ENCODE measurements at regions not wholly inside any gene's neighbourhood (a gene's known extent, or its start where the extent isn't known, plus 50 kb on each side); places are given as distances from the start of the nearest gene placed in this dataset.

- WGBS, 2 donors (ENCODE audit: low coverage in 1 of 2), result 0 to 10% methylated on average over 7 to 10 of the region's 10 CpGs
- intact Hi-C loops (cut with DNase I; ENCODE audit: low total_unique reads), result no loop called here
- peak; percentile 25 for DNase-seq
These were observed 304.7 kb downstream of the FBXO15 start for GRCh38 chr18:73842795-73843394.

GRCh38 chr18:73841661-73842060 is 306.0 kb downstream of the FBXO15 start:
- peaks cover 3% of the 10 kb centered on the region for H3K27me3 ChIP-seq
- no peak for DNase-seq
- H3K4me1 ChIP-seq, result peaks cover 0 to 4% (median 0%) of the 10 kb centered on the region in 4 donors
- H3K27ac ChIP-seq, result no peak overlapping the region
- no peaks in the 10 kb centered on the region for H3K36me3 ChIP-seq
- no peak overlapping the region for H3K4me3 ChIP-seq
- intact Hi-C loops (cut with DNase I; ENCODE audit: low total_unique reads) (no loop called here), in situ Hi-C loops (cut with MboI; ENCODE audit: low pct_ligation_motif_present in 1 of 4, low pct_unique_long_range_greater_than_20kb in 1 of 4, low sequenced_read_pairs in 3 of 4) (loop anchor here (25.0 kb wide), 2 partner anchors 96 to 1079 kb away; no protein-coding TSS in a partner anchor)
- WGBS, 2 donors (ENCODE audit: low coverage in 1 of 2), result 71 to 73% methylated on average over 1 of the region's 1 CpG
- TF ChIP-seq EP300 (IDR thresholded peaks at IDR 0.05; ENCODE audit: low read depth) (no peak), POLR2A (IDR thresholded peaks at IDR 0.05) (no peak), POLR2AphosphoS5 (IDR thresholded peaks at IDR 0.05) (no peak), CTCF (IDR thresholded peaks at IDR 0.05) (no peak)
- H3K9me3 ChIP-seq, result no peaks in the 10 kb centered on the region

More at GRCh38 chr18:73842795-73843394, 304.7 kb downstream of the FBXO15 start:
- H3K9me3 ChIP-seq, result no peaks in the 10 kb centered on the region
- peaks cover 0 to 4% (median 0%) of the 10 kb centered on the region in 4 donors for H3K4me1 ChIP-seq
- no peak overlapping the region for H3K27ac ChIP-seq
- H3K27me3 ChIP-seq, result peaks cover 3% of the 10 kb centered on the region
- H3K36me3 ChIP-seq, result no peaks in the 10 kb centered on the region
- in situ Hi-C loops (cut with MboI; ENCODE audit: low pct_ligation_motif_present in 1 of 4, low pct_unique_long_range_greater_than_20kb in 1 of 4, low sequenced_read_pairs in 3 of 4), result loop anchor here (25.0 kb wide), 2 partner anchors 94 to 1081 kb away; no protein-coding TSS in a partner anchor
- TF ChIP-seq CTCF (IDR thresholded peaks at IDR 0.05) (peak; percentile 68 to 94 (median 87)), EP300 (IDR thresholded peaks at IDR 0.05; ENCODE audit: low read depth) (no peak)
- no peak overlapping the region for H3K4me3 ChIP-seq

GRCh38 chr18:73840319-73840945 is 307.2 kb downstream of the FBXO15 start:
- TF ChIP-seq EP300 (IDR thresholded peaks at IDR 0.05; ENCODE audit: low read depth) (no peak), POLR2A (IDR thresholded peaks at IDR 0.05) (no peak)
- Histone ChIP-seq H3K4me1 (peaks cover 0 to 4% (median 0%) of the 10 kb centered on the region in 4 donors), H3K9me3 (no peaks in the 10 kb centered on the region), H3K4me3 (no peak overlapping the region), H3K27ac (no peak overlapping the region), H3K27me3 (peaks cover 3% of the 10 kb centered on the region), H3K36me3 (no peaks in the 10 kb centered on the region)
- in situ Hi-C loops (cut with MboI; ENCODE audit: low pct_ligation_motif_present in 1 of 4, low pct_unique_long_range_greater_than_20kb in 1 of 4, low sequenced_read_pairs in 3 of 4), result loop anchor here (25.0 kb wide), 2 partner anchors 97 to 1078 kb away; no protein-coding TSS in a partner anchor
- no peak for DNase-seq
- intact Hi-C loops (cut with DNase I; ENCODE audit: low total_unique reads), result no loop called here
- WGBS, 2 donors (ENCODE audit: low coverage in 1 of 2), result 83 to 94% methylated on average over 3 to 11 of the region's 11 CpGs

- WGBS, 2 donors (ENCODE audit: low coverage in 1 of 2), result 57 to 70% methylated on average over 2 to 4 of the region's 4 CpGs
These were observed 308.2 kb downstream of the FBXO15 start for GRCh38 chr18:73839441-73839840.

More at GRCh38 chr18:73839441-73839840, 308.2 kb downstream of the FBXO15 start:
- TF ChIP-seq POLR2A (IDR thresholded peaks at IDR 0.05) (no peak), POLR2AphosphoS5 (IDR thresholded peaks at IDR 0.05) (no peak), CTCF (IDR thresholded peaks at IDR 0.05) (no peak), EP300 (IDR thresholded peaks at IDR 0.05; ENCODE audit: low read depth) (no peak)
- DNase-seq, result no peak
- Histone ChIP-seq H3K36me3 (no peaks in the 10 kb centered on the region), H3K4me3 (no peak overlapping the region), H3K9me3 (no peaks in the 10 kb centered on the region), H3K4me1 (peaks cover 0 to 4% (median 0%) of the 10 kb centered on the region in 4 donors), H3K27ac (no peak overlapping the region), H3K27me3 (no peaks in the 10 kb centered on the region)
- in situ Hi-C loops (cut with MboI; ENCODE audit: low pct_ligation_motif_present in 1 of 4, low pct_unique_long_range_greater_than_20kb in 1 of 4, low sequenced_read_pairs in 3 of 4), result loop anchor here (25.0 kb wide), 2 partner anchors 98 to 1077 kb away; no protein-coding TSS in a partner anchor
- intact Hi-C loops (cut with DNase I; ENCODE audit: low total_unique reads), result no loop called here

All from transverse colon (tissue), 4 donors.